ENCODE measurements at regions not wholly inside any gene's neighbourhood (a gene's known extent, or its start where the extent isn't known, plus 50 kb on each side); places are given as distances from the start of the nearest gene placed in this dataset.

DNA sequence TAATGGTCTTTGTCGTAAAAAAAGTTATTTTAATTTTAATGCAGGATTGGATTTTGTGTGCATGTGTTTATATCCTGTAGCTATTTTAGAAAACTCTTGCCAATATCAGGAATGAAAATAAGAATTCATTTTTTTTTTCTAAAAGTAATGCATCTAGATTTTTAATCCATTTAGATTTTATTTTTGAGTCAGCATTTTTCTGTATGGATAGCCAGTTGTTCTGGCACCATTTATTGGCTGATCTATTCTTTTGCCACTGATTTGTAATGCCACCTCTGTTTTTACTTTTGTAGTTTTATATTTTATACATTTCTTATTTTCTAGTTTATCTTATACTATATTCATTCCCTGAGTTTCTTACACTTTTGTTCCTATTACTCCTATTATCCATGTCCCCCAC lies 343.0 kb downstream of the FOXG1 start:
- Histone ChIP-seq H3K4ac (ENCODE audit: low read depth, low read length) (no peak overlapping the region), H2BK120ac (ENCODE audit: low read depth, low read length) (no peak overlapping the region), H2BK5ac (ENCODE audit: low read depth, low read length, poor library complexity, severe bottlenecking) (no peak overlapping the region), H2BK15ac (ENCODE audit: low read depth, low read length) (no peak overlapping the region), H4K20me1 (ENCODE audit: insufficient read depth, low read length) (no peaks in the 10 kb centered on the region), H2BK20ac (ENCODE audit: low read depth, low read length) (no peak overlapping the region), H4K8ac (ENCODE audit: low read depth in 2 of 2, low read length in 2 of 2) (no peak overlapping the region), H2AK5ac (ENCODE audit: low read depth, low read length) (no peak overlapping the region), H3K36me3 (ENCODE audit: control insufficient read depth, insufficient read depth, low read length) (no peaks in the 10 kb centered on the region), H3K9me1 (ENCODE audit: insufficient read depth, low read length) (no peaks in the 10 kb centered on the region), H3K9ac (ENCODE audit: low read depth, low read length) (no peak overlapping the region), H3K4me2 (ENCODE audit: low read depth, low read length) (no peak overlapping the region), H3K4me1 (ENCODE audit: control insufficient read depth, insufficient read depth, low read length) (no peaks in the 10 kb centered on the region), H3K27me3 (ENCODE audit: control insufficient read depth, insufficient read depth, low read length) (no peaks in the 10 kb centered on the region), H3K56ac (ENCODE audit: extremely low read depth, insufficient read depth, low read length) (no peak overlapping the region), H3K79me1 (ENCODE audit: low read depth in 1 of 2, low read length in 2 of 2) (no peaks in the 10 kb centered on the region), H2AFZ (replicated peaks; ENCODE audit: low read length, poor library complexity) (no peak overlapping the region), H3K14ac (replicated peaks; ENCODE audit: low read depth, low read length) (no peak overlapping the region), H3K27ac (ENCODE audit: insufficient read depth, low read length) (no peak overlapping the region), H2AK9ac (replicated peaks; ENCODE audit: low read depth, low read length, poor library complexity) (no peak overlapping the region), H3K9me3 (ENCODE audit: control insufficient read depth, insufficient read depth, low read length) (no peaks in the 10 kb centered on the region), H4K5ac (ENCODE audit: low read depth, low read length) (no peak overlapping the region), H3K18ac (ENCODE audit: low read depth, low read length) (no peak overlapping the region), H3K4me3 (ENCODE audit: insufficient read depth, low read depth, low read length) (no peak overlapping the region), H3K23ac (ENCODE audit: low read depth, low read length) (no peak overlapping the region), H4K91ac (ENCODE audit: insufficient read depth, low read depth, low read length) (no peak overlapping the region)
- ChIA-PET CTCF (no interaction called here), POLR2A (ENCODE audit: unreplicated experiment) (no interaction called here)
- ATAC-seq (ENCODE audit: low read depth) (no peak), DNase-seq (no peak)
- BruUV-seq (replicated peaks) = no TSS peak
- dilution Hi-C loops (cut with HindIII; ENCODE audit: low sequenced_read_pairs, unreplicated experiment) (no loop called here), intact Hi-C loops (cut with micrococcal nuclease) (no loop called here), in situ Hi-C loops (cut with MboI; ENCODE audit: low sequenced_read_pairs) (no loop called here)
- TF ChIP-seq MXI1 (IDR thresholded peaks at IDR 0.05; ENCODE audit: borderline replicate concordance, low read depth, low read length) (no peak), MAFK (IDR thresholded peaks at IDR 0.05; ENCODE audit: low read depth, low read length) (no peak), CHD1 (IDR thresholded peaks at IDR 0.05; ENCODE audit: low read depth, low read length) (no peak), POLR2A (IDR thresholded peaks at IDR 0.05; ENCODE audit: low read depth, low read length) (no peak), RAD21 (IDR thresholded peaks at IDR 0.05; ENCODE audit: low read length) (no peak)
- no CpG with 5 or more reads among the region's 1 CpG for WGBS, 2 experiments (ENCODE audit: extremely low coverage in 2 of 2, insufficient read length in 1 of 2)

Measured in IMR-90 (cell line).